Psoas muscle (tissue), 7 donors: ENCODE measurements at regions not wholly inside any gene's neighbourhood (a gene's known extent, or its start where the extent isn't known, plus 50 kb on each side); places are given as distances from the start of the nearest gene placed in this dataset.
A peak's percentile ranks its signal among the peaks of the same experiment; 100 is the strongest.

Experiments
- ATAC-seq, 4 donors: fragments of 200-7000 bp; cut with Tn5 transposase; one replicate each; pipeline ENCODE4 v1.9.1; 2020; ENCODE audit warnings: moderate library complexity in 3 of 4, mild to moderate bottlenecking in 2 of 4
- DNase-seq, 2 donors: peaks; one replicate each; pipeline ENCODE4 v3.0.0-alpha.2; 2020
- H3K27ac ChIP-seq: fragments of 200-600 bp; one replicate; pipeline ENCODE4 v1.8.0; 2022
- H3K27me3 ChIP-seq, 3 donors: fragments of 200-600 bp in 1 of 3; one replicate each; pipeline versions ENCODE4 v1.6.1 to v1.8.0; 2013 to 2022; ENCODE audit warnings: low read length in 2 of 3, mild to moderate bottlenecking in 2 of 3, moderate library complexity in 1 of 3; ENCODE audit not compliant: insufficient read depth in 3 of 3
- H3K36me3 ChIP-seq, 2 donors: fragments of 200-600 bp in 1 of 2; one replicate each; pipeline versions ENCODE4 v1.6.1 to v1.8.0; 2013 to 2022; ENCODE audit warnings: low read depth in 1 of 2, mild to moderate bottlenecking in 1 of 2, moderate library complexity in 1 of 2; ENCODE audit not compliant: insufficient read depth in 1 of 2
- H3K4me1 ChIP-seq: fragments of 200-600 bp; one replicate; pipeline ENCODE4 v1.8.0; 2022
- H3K4me3 ChIP-seq: fragments of 200-600 bp; one replicate; pipeline ENCODE4 v1.8.0; 2022; ENCODE audit warnings: mild to moderate bottlenecking
- H3K9me3 ChIP-seq: fragments of 200-600 bp; one replicate; pipeline ENCODE4 v1.8.0; 2022
- CTCF ChIP-seq: fragments of 200-600 bp; IDR thresholded peaks from one replicate; pipeline ENCODE4 v1.8.0; 2022; ENCODE audit warnings: antibody characterized with exemption
- WGBS, 3 donors: extraction: QIAGEN DNeasy Blood & Tissue Kit; methylation state at CpG; one replicate each; pipeline versions ENCODE4 v1.1.6 to v1.1.7; 2013; 5-methylcytosine and 5-hydroxymethylcytosine counted together
- intact Hi-C, 2 donors: fragments of 100-400 bp; cut with DNase I; formaldehyde crosslinking; loops; one replicate each; pipeline versions ENCODE4 v1.11.0 to v1.14.2; 2022
- donor health status: healthy with polysubstance abuse.
- donor health status: DM: no; HTN: no; CAD: no; lungs with moderate emphysema.
- donor health status: Bipolar disorder and iron deficiency.
- donor health status: healthy.
- donor health status: DM: yes; HTN: yes; CAD: no.
- donor health status: DM: no; HTN: no; CAD: no.
- donor health status: DM: yes; HTN: yes; CAD: no.

GRCh38 chr19:30086220-30086619 is 144.2 kb downstream of the URI1 start:
- WGBS, 3 donors: 79 to 91% (median 81%) methylated on average over 5 of the region's 5 CpGs

GRCh38 chr19:30086916-30087315 is 144.9 kb downstream of the URI1 start:
- DNase-seq (no peak), ATAC-seq (no peak)
- Histone ChIP-seq H3K27ac (no peak overlapping the region), H3K9me3 (no peaks in the 10 kb centered on the region), H3K27me3 (peaks cover 0 to 6% (median 3%) of the 10 kb centered on the region in 3 donors), H3K36me3 (no peaks in the 10 kb centered on the region), H3K4me3 (no peak overlapping the region), H3K4me1 (no peaks in the 10 kb centered on the region)
- intact Hi-C loops: no loop called here
- TF ChIP-seq CTCF: no peak
- WGBS, 3 donors: 90 to 94% (median 94%) methylated on average over 10 of the region's 10 CpGs

More at GRCh38 chr19:30086220-30086619, 144.2 kb downstream of the URI1 start:
- Histone ChIP-seq H3K36me3 (no peaks in the 10 kb centered on the region), H3K4me1 (no peaks in the 10 kb centered on the region), H3K27me3 (peaks cover 0 to 9% (median 3%) of the 10 kb centered on the region in 3 donors), H3K4me3 (no peak overlapping the region), H3K9me3 (no peaks in the 10 kb centered on the region), H3K27ac (no peak overlapping the region)
- DNase-seq: peak in 1 of 2 donors; percentile 3
- ATAC-seq: no peak
- no peak for TF ChIP-seq CTCF
- intact Hi-C loops: no loop called here

GRCh38 chr19:30087381-30088138 is 145.5 kb downstream of the URI1 start:
- Histone ChIP-seq H3K9me3 (no peaks in the 10 kb centered on the region), H3K4me1 (no peaks in the 10 kb centered on the region), H3K27ac (no peak overlapping the region), H3K4me3 (no peak overlapping the region), H3K36me3 (no peaks in the 10 kb centered on the region), H3K27me3 (peaks cover 0 to 6% (median 3%) of the 10 kb centered on the region in 3 donors)
- no peak for ATAC-seq
- WGBS, 3 donors: 43 to 54% (median 43%) methylated on average over 11 of the region's 11 CpGs
- intact Hi-C loops: no loop called here
- no peak for TF ChIP-seq CTCF
- DNase-seq: peak in 1 of 2 donors; percentile 16

GRCh38 chr19:30088567-30088966 is 146.5 kb downstream of the URI1 start:
- Histone ChIP-seq H3K36me3 (no peaks in the 10 kb centered on the region), H3K9me3 (no peaks in the 10 kb centered on the region), H3K4me1 (no peaks in the 10 kb centered on the region), H3K27me3 (peaks cover 0 to 6% (median 3%) of the 10 kb centered on the region in 3 donors), H3K4me3 (no peak overlapping the region), H3K27ac (no peak overlapping the region)
- DNase-seq (no peak), ATAC-seq (no peak)
- no peak for TF ChIP-seq CTCF
- intact Hi-C loops: no loop called here
- WGBS, 3 donors: 81 to 95% (median 93%) methylated on average over 7 of the region's 7 CpGs
